ENCODE measurements at regions not wholly inside any gene's neighbourhood (a gene's known extent, or its start where the extent isn't known, plus 50 kb on each side); places are given as distances from the start of the nearest gene placed in this dataset.

GRCh38 chr13:47475441-47475948 lies 525.6 kb downstream of the SUCLA2 start:
- H2BK120ac ChIP-seq (ENCODE audit: low read depth, low read length, poor library complexity, severe bottlenecking) = no peak overlapping the region
- H3K56ac ChIP-seq (ENCODE audit: insufficient read length, low read depth, low read length) = no peak overlapping the region
- H4K20me1 ChIP-seq (ENCODE audit: control insufficient read depth, insufficient read depth, insufficient read length) = no peaks in the 10 kb centered on the region
- no peak for TF ChIP-seq CTCF (conservative IDR thresholded peaks at IDR 0.05)
- Mint-ChIP-seq H3K36me3 (ENCODE audit: insufficient read depth in 1 of 3, low read depth in 3 of 3) (no peaks in the 10 kb centered on the region; a peak in 1 of 7 replicates), H3K27ac (no peak overlapping the region), H3K27me3 (ENCODE audit: low read depth) (peaks cover 19% of the 10 kb centered on the region), H3K4me3 (no peak overlapping the region), H3K4me1 (peaks cover 27 to 30% of the 10 kb centered on the region in 2 experiments), H3K9me3 (no peaks in the 10 kb centered on the region)
- no peak for DNase-seq
- H2BK20ac ChIP-seq (ENCODE audit: low read depth, low read length, poor library complexity, severe bottlenecking) = no peak overlapping the region
- H2AK5ac ChIP-seq (ENCODE audit: insufficient read length, low read length) = no peak overlapping the region
- no peak overlapping the region for H3K14ac ChIP-seq (ENCODE audit: insufficient read depth, low read length)
- H2BK5ac ChIP-seq (ENCODE audit: insufficient read length, low read length) = no peak overlapping the region
- no peak overlapping the region for H3T11ph ChIP-seq (ENCODE audit: low read length)
- H3K79me1 ChIP-seq (ENCODE audit: insufficient read depth, low read depth, low read length, poor library complexity, severe bottlenecking) = no peaks in the 10 kb centered on the region
- no peak overlapping the region for H3K4me2 ChIP-seq (ENCODE audit: insufficient read depth, insufficient read length, low read length)
- no peaks in the 10 kb centered on the region; the same call in 1 of the 2 replicates for H3K27me3 ChIP-seq (ENCODE audit: insufficient read depth, low read length)
- H3K23me2 ChIP-seq (ENCODE audit: insufficient read length, low read depth, low read length, poor library complexity, severe bottlenecking) = no peaks in the 10 kb centered on the region
- no peak overlapping the region for H4K5ac ChIP-seq (ENCODE audit: insufficient read length, low read depth, low read length)
- no peak overlapping the region for H2BK15ac ChIP-seq (ENCODE audit: low read depth, low read length)
- WGBS (ENCODE audit: extremely low coverage, insufficient read length, low lambda C conversion rate) = no CpG with 5 or more reads among the region's 11 CpGs
- H3K9me3 ChIP-seq (ENCODE audit: control insufficient read depth, low read depth, low read length) = no peaks in the 10 kb centered on the region
- H3K9ac ChIP-seq (ENCODE audit: extremely low read depth, insufficient read length, low read length) = no peak overlapping the region
- H3K23ac ChIP-seq (ENCODE audit: insufficient read length, low read depth, low read length) = no peak overlapping the region
- peaks cover 10% of the 10 kb centered on the region; the same call in 1 of the 2 replicates for H3K4me1 ChIP-seq (ENCODE audit: insufficient read depth, low read length)
- H2AFZ ChIP-seq (ENCODE audit: low read length) = no peak overlapping the region
- no peak overlapping the region for H2BK12ac ChIP-seq (ENCODE audit: insufficient read length, low read depth, low read length)
- H4K91ac ChIP-seq (ENCODE audit: insufficient read length, low read depth, low read length) = no peak overlapping the region
- no peaks in the 10 kb centered on the region for H3K79me2 ChIP-seq (ENCODE audit: insufficient read depth, low read length)
- H3K4ac ChIP-seq (ENCODE audit: low read depth, low read length) = no peak overlapping the region
- no peak overlapping the region for H4K8ac ChIP-seq (replicated peaks; ENCODE audit: insufficient read length, low read depth, low read length)
- no peak overlapping the region for H3K18ac ChIP-seq (ENCODE audit: insufficient read length, low read depth, low read length)
- no peak overlapping the region for H3K27ac ChIP-seq (ENCODE audit: insufficient read length, low read depth, low read length)

All from H9 (cell line).